ENCODE measurements at regions not wholly inside any gene's neighbourhood (a gene's known extent, or its start where the extent isn't known, plus 50 kb on each side); places are given as distances from the start of the nearest gene placed in this dataset.

GRCh38 chr6:97665446-97665845, 382.4 kb upstream of the MMS22L start:
- ATAC-seq (ENCODE audit: low FRiP score), result no peak
- H3K4me1 ChIP-seq (ENCODE audit: control insufficient read depth in 1 of 2, insufficient read depth in 2 of 2, low read length in 2 of 2), result peaks cover 0 to 3% of the 10 kb centered on the region in 2 donors
- no peak overlapping the region for H3K27ac ChIP-seq (ENCODE audit: low read depth in 1 of 2, low read length in 2 of 2)
- no peaks in the 10 kb centered on the region for H3K36me3 ChIP-seq (ENCODE audit: control insufficient read depth in 1 of 2, insufficient read depth in 2 of 2, low read length in 1 of 2)
- H3K4me3 ChIP-seq (ENCODE audit: low read length in 2 of 2), result no peak overlapping the region
- no peaks in the 10 kb centered on the region for H3K9me3 ChIP-seq (ENCODE audit: control insufficient read depth, low read length)
- H3K27me3 ChIP-seq (ENCODE audit: control insufficient read depth in 1 of 2, insufficient read depth in 2 of 2, low read length in 1 of 2), result no peaks in the 10 kb centered on the region
- intact Hi-C loops (cut with DNase I), result no loop called here
- 80 to 81% methylated on average over 5 of the region's 5 CpGs for WGBS, 2 donors
- DNase-seq, result no peak

- DNase-seq, result no peak
- Histone ChIP-seq H3K27me3 (ENCODE audit: control insufficient read depth in 1 of 2, insufficient read depth in 2 of 2, low read length in 1 of 2) (no peaks in the 10 kb centered on the region), H3K9me3 (ENCODE audit: control insufficient read depth, low read length) (no peaks in the 10 kb centered on the region), H3K4me3 (ENCODE audit: low read length in 2 of 2) (no peak overlapping the region), H3K36me3 (ENCODE audit: control insufficient read depth in 1 of 2, insufficient read depth in 2 of 2, low read length in 1 of 2) (no peaks in the 10 kb centered on the region), H3K4me1 (ENCODE audit: control insufficient read depth in 1 of 2, insufficient read depth in 2 of 2, low read length in 2 of 2) (peaks cover 0 to 3% of the 10 kb centered on the region in 2 donors), H3K27ac (ENCODE audit: low read depth in 1 of 2, low read length in 2 of 2) (no peak overlapping the region)
- intact Hi-C loops (cut with DNase I), result no loop called here
- WGBS, 2 donors, result 72 to 84% methylated on average over 1 of the region's 1 CpG
- ATAC-seq (ENCODE audit: low FRiP score), result no peak
These were observed 383.9 kb upstream of the MMS22L start for GRCh38 chr6:97666889-97667288.

- Histone ChIP-seq H3K27me3 (ENCODE audit: control insufficient read depth in 1 of 2, insufficient read depth in 2 of 2, low read length in 1 of 2) (no peaks in the 10 kb centered on the region), H3K27ac (ENCODE audit: low read depth in 1 of 2, low read length in 2 of 2) (no peak overlapping the region), H3K4me1 (ENCODE audit: control insufficient read depth in 1 of 2, insufficient read depth in 2 of 2, low read length in 2 of 2) (peaks cover 0 to 3% of the 10 kb centered on the region in 2 donors), H3K36me3 (ENCODE audit: control insufficient read depth in 1 of 2, insufficient read depth in 2 of 2, low read length in 1 of 2) (no peaks in the 10 kb centered on the region), H3K4me3 (ENCODE audit: low read length in 2 of 2) (no peak overlapping the region), H3K9me3 (ENCODE audit: control insufficient read depth, low read length) (no peaks in the 10 kb centered on the region)
- WGBS, 2 donors, result 26 to 27% methylated on average over 11 of the region's 11 CpGs
- DNase-seq (no peak), ATAC-seq (ENCODE audit: low FRiP score) (no peak)
- intact Hi-C loops (cut with DNase I), result no loop called here
These were observed 385.7 kb upstream of the MMS22L start for GRCh38 chr6:97668716-97669115.

- no peaks in the 10 kb centered on the region for H3K27me3 ChIP-seq (ENCODE audit: control insufficient read depth in 1 of 2, insufficient read depth in 2 of 2, low read length in 1 of 2)
- no peak for DNase-seq
- intact Hi-C loops (cut with DNase I), result no loop called here
- H3K4me1 ChIP-seq (ENCODE audit: control insufficient read depth in 1 of 2, insufficient read depth in 2 of 2, low read length in 2 of 2), result peaks cover 0 to 3% of the 10 kb centered on the region in 2 donors
- WGBS, 2 donors, result 4% methylated on average over 15 of the region's 15 CpGs
- no peak overlapping the region for H3K27ac ChIP-seq (ENCODE audit: low read depth in 1 of 2, low read length in 2 of 2)
- no peaks in the 10 kb centered on the region for H3K9me3 ChIP-seq (ENCODE audit: control insufficient read depth, low read length)
- H3K4me3 ChIP-seq (ENCODE audit: low read length in 2 of 2), result no peak overlapping the region
- peak; percentile 15 for ATAC-seq (ENCODE audit: low FRiP score)
- H3K36me3 ChIP-seq (ENCODE audit: control insufficient read depth in 1 of 2, insufficient read depth in 2 of 2, low read length in 1 of 2), result no peaks in the 10 kb centered on the region
These were observed 386.4 kb upstream of the MMS22L start for GRCh38 chr6:97669191-97670031.

GRCh38 chr6:97674802-97675201, 391.8 kb upstream of the MMS22L start:
- Histone ChIP-seq H3K36me3 (ENCODE audit: control insufficient read depth in 1 of 2, insufficient read depth in 2 of 2, low read length in 1 of 2) (no peaks in the 10 kb centered on the region), H3K27me3 (ENCODE audit: control insufficient read depth in 1 of 2, insufficient read depth in 2 of 2, low read length in 1 of 2) (no peaks in the 10 kb centered on the region), H3K4me3 (ENCODE audit: low read length in 2 of 2) (no peak overlapping the region), H3K4me1 (ENCODE audit: control insufficient read depth in 1 of 2, insufficient read depth in 2 of 2, low read length in 2 of 2) (no peaks in the 10 kb centered on the region), H3K9me3 (ENCODE audit: control insufficient read depth, low read length) (no peaks in the 10 kb centered on the region), H3K27ac (ENCODE audit: low read depth in 1 of 2, low read length in 2 of 2) (no peak overlapping the region)
- 88 to 90% methylated on average over 3 of the region's 3 CpGs for WGBS, 2 donors
- intact Hi-C loops (cut with DNase I), result no loop called here
- peak; percentile 26 for ATAC-seq (ENCODE audit: low FRiP score)
- DNase-seq, result no peak

GRCh38 chr6:97677626-97678025, 394.6 kb upstream of the MMS22L start:
- H3K9me3 ChIP-seq (ENCODE audit: control insufficient read depth, low read length), result no peaks in the 10 kb centered on the region
- ATAC-seq (ENCODE audit: low FRiP score) (no peak), DNase-seq (no peak)
- WGBS, 2 donors, result 67 to 75% methylated on average over 2 of the region's 2 CpGs
- H3K4me3 ChIP-seq (ENCODE audit: low read length in 2 of 2), result no peak overlapping the region
- intact Hi-C loops (cut with DNase I), result no loop called here
- H3K27ac ChIP-seq (ENCODE audit: low read depth in 1 of 2, low read length in 2 of 2), result no peak overlapping the region
- no peaks in the 10 kb centered on the region for H3K36me3 ChIP-seq (ENCODE audit: control insufficient read depth in 1 of 2, insufficient read depth in 2 of 2, low read length in 1 of 2)
- no peaks in the 10 kb centered on the region for H3K4me1 ChIP-seq (ENCODE audit: control insufficient read depth in 1 of 2, insufficient read depth in 2 of 2, low read length in 2 of 2)
- no peaks in the 10 kb centered on the region for H3K27me3 ChIP-seq (ENCODE audit: control insufficient read depth in 1 of 2, insufficient read depth in 2 of 2, low read length in 1 of 2)

GRCh38 chr6:97687916-97688315, 404.9 kb upstream of the MMS22L start:
- no peaks in the 10 kb centered on the region for H3K9me3 ChIP-seq (ENCODE audit: control insufficient read depth, low read length)
- ATAC-seq (ENCODE audit: low FRiP score), result no peak
- no peaks in the 10 kb centered on the region for H3K4me1 ChIP-seq (ENCODE audit: control insufficient read depth in 1 of 2, insufficient read depth in 2 of 2, low read length in 2 of 2)
- H3K27me3 ChIP-seq (ENCODE audit: control insufficient read depth in 1 of 2, insufficient read depth in 2 of 2, low read length in 1 of 2), result no peaks in the 10 kb centered on the region
- no peak overlapping the region for H3K4me3 ChIP-seq (ENCODE audit: low read length in 2 of 2)
- no peak overlapping the region for H3K27ac ChIP-seq (ENCODE audit: low read depth in 1 of 2, low read length in 2 of 2)
- intact Hi-C loops (cut with DNase I), result no loop called here
- WGBS, 2 donors, result 79 to 81% methylated on average over 2 of the region's 2 CpGs
- DNase-seq, result no peak
- no peaks in the 10 kb centered on the region for H3K36me3 ChIP-seq (ENCODE audit: control insufficient read depth in 1 of 2, insufficient read depth in 2 of 2, low read length in 1 of 2)

GRCh38 chr6:97689078-97689754, 406.2 kb upstream of the MMS22L start:
- intact Hi-C loops (cut with DNase I), result no loop called here
- WGBS, 2 donors, result 77 to 85% methylated on average over 5 of the region's 5 CpGs
- Histone ChIP-seq H3K9me3 (ENCODE audit: control insufficient read depth, low read length) (no peaks in the 10 kb centered on the region), H3K27ac (ENCODE audit: low read depth in 1 of 2, low read length in 2 of 2) (no peak overlapping the region), H3K4me3 (ENCODE audit: low read length in 2 of 2) (no peak overlapping the region), H3K27me3 (ENCODE audit: control insufficient read depth in 1 of 2, insufficient read depth in 2 of 2, low read length in 1 of 2) (no peaks in the 10 kb centered on the region), H3K4me1 (ENCODE audit: control insufficient read depth in 1 of 2, insufficient read depth in 2 of 2, low read length in 2 of 2) (no peaks in the 10 kb centered on the region), H3K36me3 (ENCODE audit: control insufficient read depth in 1 of 2, insufficient read depth in 2 of 2, low read length in 1 of 2) (no peaks in the 10 kb centered on the region)
- ATAC-seq (ENCODE audit: low FRiP score), result no peak
- no peak for DNase-seq

- no peak overlapping the region for H3K27ac ChIP-seq (ENCODE audit: low read depth in 1 of 2, low read length in 2 of 2)
- no peak for DNase-seq
- intact Hi-C loops (cut with DNase I), result no loop called here
- H3K27me3 ChIP-seq (ENCODE audit: control insufficient read depth in 1 of 2, insufficient read depth in 2 of 2, low read length in 1 of 2), result no peaks in the 10 kb centered on the region
- no peak overlapping the region for H3K4me3 ChIP-seq (ENCODE audit: low read length in 2 of 2)
- H3K36me3 ChIP-seq (ENCODE audit: control insufficient read depth in 1 of 2, insufficient read depth in 2 of 2, low read length in 1 of 2), result no peaks in the 10 kb centered on the region
- no peaks in the 10 kb centered on the region for H3K9me3 ChIP-seq (ENCODE audit: control insufficient read depth, low read length)
- no peaks in the 10 kb centered on the region for H3K4me1 ChIP-seq (ENCODE audit: control insufficient read depth in 1 of 2, insufficient read depth in 2 of 2, low read length in 2 of 2)
- no peak for ATAC-seq (ENCODE audit: low FRiP score)
These were observed 414.4 kb upstream of the MMS22L start for GRCh38 chr6:97697456-97697855.

Measured in aorta (tissue), 5 donors.